ENCODE measurements at regions not wholly inside any gene's neighbourhood (a gene's known extent, or its start where the extent isn't known, plus 50 kb on each side); places are given as distances from the start of the nearest gene placed in this dataset.
"Not testable (repeated sequence)": the region's sequence is repeated elsewhere in the genome, so short reads cannot be mapped to it uniquely, and the experiment has no call there.

DNA sequence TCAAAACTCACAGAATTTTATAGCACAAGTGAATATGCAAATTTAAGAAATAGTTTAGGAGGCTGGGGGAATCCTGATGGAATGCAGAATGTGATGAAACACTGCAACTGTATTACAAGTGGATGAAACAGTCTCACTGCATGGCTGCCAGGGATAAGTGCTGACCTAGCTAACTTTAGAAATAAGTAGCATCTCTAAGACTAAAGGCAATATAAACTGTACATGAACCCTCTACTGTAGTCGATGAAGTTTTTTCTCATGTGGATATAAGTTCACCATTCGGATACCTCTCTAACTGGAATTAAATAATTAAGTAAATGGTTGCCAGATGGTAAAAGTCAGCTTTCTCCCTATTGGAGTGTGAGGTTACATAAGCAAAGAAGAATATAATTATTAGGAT is 777.8 kb upstream of the RAB6C start:
- ChIA-PET POLR2A (no interaction called here), CTCF (no interaction called here)
- Mint-ChIP-seq H3K9me3 (no peaks in the 10 kb centered on the region), H3K27ac (no peak overlapping the region), H3K4me1 (ENCODE audit: low read depth) (no peaks in the 10 kb centered on the region), H3K27me3 (no peaks in the 10 kb centered on the region), H3K4me3 (no peak overlapping the region), H3K36me3 (no peaks in the 10 kb centered on the region)
- DNase-seq = no peak
- intact Hi-C loops (cut with micrococcal nuclease) = no loop called here

DNA sequence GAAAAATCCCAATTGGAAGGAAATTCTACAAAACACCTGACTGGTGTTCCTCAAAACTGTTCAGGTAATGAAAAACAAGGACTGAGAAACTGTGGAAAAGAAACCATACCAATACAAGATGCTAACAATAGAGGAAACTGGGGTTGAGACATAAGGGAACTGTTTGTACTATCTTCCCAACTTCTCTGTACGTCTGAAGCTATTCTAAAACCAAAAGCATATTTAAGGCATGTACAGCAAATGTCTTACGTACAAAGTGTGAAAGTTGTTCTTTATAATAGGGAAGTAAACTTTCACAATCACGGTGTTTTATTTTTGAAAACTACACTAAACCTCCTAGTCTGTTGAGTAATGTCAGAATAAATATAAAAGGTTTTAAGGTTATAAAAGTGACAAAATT is 776.1 kb upstream of the RAB6C start:
- Mint-ChIP-seq H3K27ac (no peak overlapping the region), H3K4me1 (ENCODE audit: low read depth) (no peaks in the 10 kb centered on the region), H3K27me3 (no peaks in the 10 kb centered on the region), H3K4me3 (no peak overlapping the region), H3K36me3 (no peaks in the 10 kb centered on the region), H3K9me3 (no peaks in the 10 kb centered on the region)
- intact Hi-C loops (cut with micrococcal nuclease) = no loop called here
- POLR2A ChIA-PET = no interaction called here
- CTCF ChIA-PET = no interaction called here
- DNase-seq = no peak

DNA sequence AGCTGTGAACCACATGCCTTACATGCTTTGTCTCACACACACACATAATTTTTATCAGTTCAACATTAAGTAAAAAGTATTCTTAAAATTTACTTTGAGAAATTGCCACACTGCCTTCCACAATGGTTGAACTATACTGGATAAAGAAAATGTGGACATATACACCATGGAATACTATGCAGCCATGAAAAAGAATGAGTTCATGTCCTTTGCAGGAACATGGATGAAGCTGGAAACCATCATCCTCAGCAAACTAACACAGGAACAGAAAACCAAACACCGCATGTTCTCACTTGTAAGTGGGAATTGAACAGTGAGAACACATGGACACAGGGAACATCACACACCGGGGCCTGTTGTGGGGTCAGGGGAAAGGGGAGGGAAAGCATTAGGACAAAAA is 774.9 kb upstream of the RAB6C start:
- CTCF ChIA-PET; H3K9me3 Mint-ChIP-seq; H3K36me3 Mint-ChIP-seq; H3K27ac Mint-ChIP-seq; H3K4me1 Mint-ChIP-seq (ENCODE audit: low read depth); POLR2A ChIA-PET; H3K4me3 Mint-ChIP-seq; H3K27me3 Mint-ChIP-seq; DNase-seq; intact Hi-C loops (cut with micrococcal nuclease): not testable (repeated sequence)

DNA sequence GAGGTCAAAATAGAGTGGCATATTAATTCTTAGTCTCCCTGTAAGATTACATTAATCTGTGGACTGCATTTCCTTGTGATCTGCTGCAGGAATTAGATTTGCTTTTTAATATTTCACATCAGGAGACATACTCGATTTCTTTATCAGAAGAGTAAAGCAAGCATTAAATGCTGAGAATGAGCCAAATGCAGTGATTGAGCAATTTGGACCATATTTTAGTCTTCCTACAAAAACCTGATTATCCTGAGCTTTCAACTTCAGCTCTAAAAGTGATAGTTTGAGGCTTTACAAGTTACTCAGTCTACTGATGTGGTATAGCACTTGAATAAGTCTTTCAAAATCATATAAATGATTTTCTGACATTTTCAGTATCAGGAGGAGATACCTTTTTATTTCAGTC is 774.3 kb upstream of the RAB6C start:
- H3K36me3 Mint-ChIP-seq = no peaks in the 10 kb centered on the region
- no peak overlapping the region for H3K4me3 Mint-ChIP-seq
- H3K9me3 Mint-ChIP-seq = no peaks in the 10 kb centered on the region
- no peaks in the 10 kb centered on the region for H3K4me1 Mint-ChIP-seq (ENCODE audit: low read depth)
- no peak for DNase-seq
- H3K27ac Mint-ChIP-seq = no peak overlapping the region
- ChIA-PET CTCF (no interaction called here), POLR2A (no interaction called here)
- H3K27me3 Mint-ChIP-seq = no peaks in the 10 kb centered on the region
- intact Hi-C loops (cut with micrococcal nuclease) = no loop called here

DNA sequence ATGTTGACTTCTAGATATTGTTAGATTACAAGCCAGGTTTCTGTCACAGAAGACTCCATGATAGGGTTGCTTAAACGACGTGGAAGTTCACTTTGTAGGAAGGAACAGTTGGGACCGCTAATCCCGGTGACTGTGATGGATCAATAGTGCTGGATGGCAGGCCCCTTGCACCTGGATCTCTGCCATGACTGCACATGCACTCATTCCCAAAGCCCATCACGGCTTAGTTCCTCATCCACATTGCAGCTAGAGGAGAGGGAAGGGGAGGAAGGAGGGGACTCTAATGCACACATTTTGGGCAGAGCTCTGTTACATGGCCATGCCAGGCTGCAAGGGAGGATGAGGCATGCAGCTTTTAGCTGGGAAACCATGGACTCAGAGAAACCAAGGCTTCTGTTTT is 773.7 kb upstream of the RAB6C start:
- Mint-ChIP-seq H3K36me3 (no peaks in the 10 kb centered on the region), H3K4me1 (ENCODE audit: low read depth) (no peaks in the 10 kb centered on the region)
- no peak for DNase-seq

DNA sequence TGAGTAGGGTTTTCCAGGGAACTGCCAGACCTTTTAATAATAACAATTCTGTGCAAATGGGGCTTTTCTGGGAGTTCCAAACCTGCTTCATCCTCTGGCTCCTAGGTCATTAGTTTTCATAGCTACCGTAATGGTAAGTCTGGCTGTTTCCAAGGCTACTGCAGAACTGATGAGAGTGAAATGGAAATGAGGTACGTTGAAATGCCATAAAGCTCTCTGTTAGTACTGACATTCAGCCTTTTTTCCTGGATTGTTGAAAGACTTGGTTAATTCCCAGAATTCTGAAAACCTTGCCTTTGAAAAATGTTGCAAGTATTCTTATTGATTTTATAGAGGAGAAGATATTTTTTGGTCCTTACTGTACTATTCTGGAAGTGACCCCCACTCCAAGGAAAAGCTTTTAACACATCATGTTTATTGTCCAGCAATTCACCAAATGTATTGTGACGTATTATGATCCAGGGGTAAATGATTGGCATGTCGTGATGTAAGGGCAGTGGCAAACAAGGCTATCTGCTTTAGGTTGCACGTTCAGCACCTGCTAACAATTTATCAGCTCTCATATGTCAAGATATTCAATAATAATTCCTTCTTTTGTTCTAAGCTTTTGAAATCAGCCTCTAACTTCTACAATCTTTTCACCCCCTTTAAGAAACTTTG is 767.0 kb upstream of the RAB6C start:
- H3K27me3 Mint-ChIP-seq = no peaks in the 10 kb centered on the region
- no peak for DNase-seq
- H3K27ac Mint-ChIP-seq = no peak overlapping the region
- no peaks in the 10 kb centered on the region for H3K36me3 Mint-ChIP-seq
- no peaks in the 10 kb centered on the region for H3K9me3 Mint-ChIP-seq
- no peak overlapping the region for H3K4me3 Mint-ChIP-seq
- intact Hi-C loops (cut with micrococcal nuclease) = no loop called here
- ChIA-PET POLR2A (no interaction called here), CTCF (no interaction called here)
- H3K4me1 Mint-ChIP-seq (ENCODE audit: low read depth) = no peaks in the 10 kb centered on the region

More for the DNA sequence above, 773.7 kb upstream of the RAB6C start:
- no peaks in the 10 kb centered on the region for H3K27me3 Mint-ChIP-seq
- POLR2A ChIA-PET = no interaction called here
- intact Hi-C loops (cut with micrococcal nuclease) = no loop called here
- CTCF ChIA-PET = no interaction called here
- no peaks in the 10 kb centered on the region for H3K9me3 Mint-ChIP-seq
- no peak overlapping the region for H3K27ac Mint-ChIP-seq
- H3K4me3 Mint-ChIP-seq = no peak overlapping the region

DNA sequence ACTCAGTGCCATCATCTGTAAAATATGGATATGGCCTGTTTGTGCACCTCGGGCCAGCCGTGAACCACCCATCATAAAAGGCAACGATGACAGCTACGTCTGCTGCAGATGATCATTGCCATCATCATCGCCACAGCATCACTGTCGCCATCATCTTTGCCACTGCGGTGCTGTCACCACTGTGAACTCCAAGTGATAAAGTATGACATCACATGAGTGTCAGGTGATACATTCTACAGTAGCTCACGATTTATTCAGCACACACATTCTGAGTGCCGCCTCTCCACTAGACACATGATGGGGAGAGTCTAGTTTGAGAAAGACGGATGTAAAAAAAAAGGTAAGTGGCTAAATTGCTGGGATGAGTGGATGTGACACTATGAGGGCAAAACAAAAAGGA is 755.4 kb upstream of the RAB6C start:
- H3K36me3 Mint-ChIP-seq = no peaks in the 10 kb centered on the region
- no peaks in the 10 kb centered on the region for H3K27me3 Mint-ChIP-seq
- no peaks in the 10 kb centered on the region for H3K9me3 Mint-ChIP-seq
- H3K4me3 Mint-ChIP-seq = no peak overlapping the region
- no peak overlapping the region for H3K27ac Mint-ChIP-seq
- intact Hi-C loops (cut with micrococcal nuclease) = no loop called here
- POLR2A ChIA-PET = no interaction called here
- H3K4me1 Mint-ChIP-seq (ENCODE audit: low read depth) = no peaks in the 10 kb centered on the region
- CTCF ChIA-PET = no interaction called here
- no peak for DNase-seq

DNA sequence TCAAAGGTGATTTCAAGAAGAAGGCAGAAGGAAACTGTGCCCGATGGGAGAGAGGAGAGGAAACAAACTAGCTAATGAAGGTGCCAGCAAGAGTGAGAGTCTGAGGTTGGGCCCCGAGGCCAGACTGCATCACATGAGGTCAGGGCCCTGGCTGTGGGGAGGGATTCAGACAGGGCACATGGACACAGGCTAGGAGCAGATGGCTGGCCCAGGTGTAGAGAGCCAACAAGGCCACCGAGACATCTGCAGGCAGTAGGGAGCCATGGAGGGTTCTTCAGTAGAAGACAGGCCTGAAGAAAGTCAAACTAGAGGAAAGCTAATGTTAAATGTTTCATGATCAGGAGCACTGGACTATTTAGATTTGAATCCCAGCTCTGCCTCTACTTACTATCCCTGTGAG is 755.0 kb upstream of the RAB6C start:
- Mint-ChIP-seq H3K36me3 (no peaks in the 10 kb centered on the region), H3K9me3 (no peaks in the 10 kb centered on the region), H3K4me3 (no peak overlapping the region), H3K27me3 (no peaks in the 10 kb centered on the region), H3K27ac (no peak overlapping the region), H3K4me1 (ENCODE audit: low read depth) (no peaks in the 10 kb centered on the region)
- ChIA-PET CTCF (no interaction called here), POLR2A (no interaction called here)
- DNase-seq = no peak
- intact Hi-C loops (cut with micrococcal nuclease) = no loop called here

DNA sequence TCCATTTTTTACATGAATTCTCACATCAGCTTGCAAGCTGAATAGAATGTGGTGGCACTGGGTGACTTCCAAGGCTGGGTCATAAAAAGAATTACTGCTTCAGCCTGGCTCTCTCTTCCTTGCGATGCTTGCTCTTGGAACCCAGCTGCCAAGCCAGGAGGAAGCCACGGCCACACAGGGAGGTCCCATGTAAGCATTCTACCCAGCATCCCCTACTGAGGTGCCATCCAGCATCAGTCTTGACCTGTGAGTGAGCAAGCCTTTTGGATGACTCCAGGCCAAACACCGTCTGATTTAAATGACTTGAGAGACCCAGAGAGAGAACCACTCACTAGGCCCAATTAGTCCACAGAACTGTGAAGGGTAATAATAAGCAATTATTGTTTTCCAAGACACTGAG is 750.3 kb upstream of the RAB6C start:
- DNase-seq = no peak

DNA sequence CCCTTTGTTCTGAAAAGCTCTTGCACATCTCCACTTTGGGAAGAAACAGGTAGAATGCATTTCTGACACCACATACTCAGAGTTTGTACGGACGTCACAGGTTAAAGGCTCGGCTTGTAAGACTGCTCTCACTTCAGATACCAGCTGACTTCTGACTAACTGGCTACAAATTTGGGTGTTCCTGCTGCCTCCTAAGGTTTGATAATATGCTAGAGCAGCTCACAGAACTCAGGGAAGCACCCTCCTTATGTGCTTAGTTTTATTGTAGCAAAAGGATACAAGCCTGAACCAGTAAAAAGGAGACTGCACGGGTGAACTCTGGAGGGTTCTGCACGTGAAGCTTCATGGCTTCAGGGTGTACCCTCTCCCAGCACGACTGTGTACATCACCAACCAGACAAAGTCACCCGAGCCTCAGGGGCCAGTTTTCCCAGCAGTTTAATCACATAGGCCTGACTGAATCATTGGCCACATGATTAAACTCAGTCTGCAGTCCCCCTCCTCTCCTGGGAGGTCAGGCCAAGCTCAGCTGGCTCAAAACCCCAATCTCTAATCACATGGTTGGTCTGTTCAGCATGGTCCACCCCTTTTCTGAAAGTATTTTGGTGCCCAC is 749.5 kb upstream of the RAB6C start:
- Mint-ChIP-seq H3K36me3 (no peaks in the 10 kb centered on the region), H3K27ac (no peak overlapping the region), H3K4me1 (ENCODE audit: low read depth) (no peaks in the 10 kb centered on the region), H3K9me3 (no peaks in the 10 kb centered on the region), H3K27me3 (no peaks in the 10 kb centered on the region), H3K4me3 (no peak overlapping the region)
- DNase-seq = no peak
- POLR2A ChIA-PET = no interaction called here
- CTCF ChIA-PET = no interaction called here
- intact Hi-C loops (cut with micrococcal nuclease) = no loop called here

More for the DNA sequence above, 750.3 kb upstream of the RAB6C start:
- Mint-ChIP-seq H3K4me3 (no peak overlapping the region), H3K27me3 (no peaks in the 10 kb centered on the region), H3K36me3 (no peaks in the 10 kb centered on the region), H3K9me3 (no peaks in the 10 kb centered on the region), H3K4me1 (ENCODE audit: low read depth) (no peaks in the 10 kb centered on the region), H3K27ac (no peak overlapping the region)
- CTCF ChIA-PET = no interaction called here
- POLR2A ChIA-PET = no interaction called here
- intact Hi-C loops (cut with micrococcal nuclease) = no loop called here

DNA sequence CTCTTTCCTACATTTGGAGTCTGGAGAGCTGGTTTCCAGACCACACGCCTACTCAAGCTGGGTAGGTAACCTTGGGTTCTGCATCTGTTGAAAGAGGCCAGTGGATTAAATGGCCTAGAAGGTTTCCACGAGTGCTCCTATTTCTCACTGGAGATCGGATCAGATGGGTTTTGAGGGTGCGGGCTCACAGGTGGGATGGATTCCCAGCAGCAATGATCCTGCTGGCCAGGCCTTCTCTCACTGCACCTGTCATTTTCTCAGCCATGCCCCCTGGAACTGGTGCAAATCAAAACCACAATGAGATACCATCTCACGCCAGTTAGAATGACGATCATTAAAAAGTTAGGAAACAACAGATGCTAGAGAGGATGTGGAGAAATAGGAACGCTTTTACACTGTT is 747.5 kb upstream of the RAB6C start:
- no peak for DNase-seq
- Mint-ChIP-seq H3K27ac (no peak overlapping the region), H3K4me3 (no peak overlapping the region), H3K27me3 (no peaks in the 10 kb centered on the region), H3K9me3 (peaks cover 8% of the 10 kb centered on the region), H3K4me1 (ENCODE audit: low read depth) (no peaks in the 10 kb centered on the region), H3K36me3 (no peaks in the 10 kb centered on the region)
- ChIA-PET POLR2A (no interaction called here), CTCF (no interaction called here)
- intact Hi-C loops (cut with micrococcal nuclease) = no loop called here

DNA sequence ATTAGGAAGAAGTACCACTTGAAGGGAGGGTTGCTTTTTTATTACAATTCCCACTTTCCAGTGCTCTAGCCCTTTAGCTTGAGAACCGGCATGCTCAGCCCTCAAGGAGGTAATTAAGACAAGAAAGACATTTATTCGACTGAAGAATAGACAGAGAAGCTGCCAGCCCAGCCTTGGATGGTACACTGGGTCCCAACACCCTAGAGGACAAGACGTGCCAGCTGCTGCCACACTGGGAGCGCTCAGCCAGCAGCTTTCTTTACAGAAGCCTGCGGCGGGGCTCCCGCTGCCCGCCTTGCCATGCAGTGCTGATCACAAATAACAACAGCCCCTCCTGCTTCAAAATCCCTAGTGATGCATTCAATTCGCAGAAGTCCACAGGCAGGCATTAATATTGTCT is 746.3 kb upstream of the RAB6C start:
- H3K4me3 Mint-ChIP-seq = no peak overlapping the region
- intact Hi-C loops (cut with micrococcal nuclease) = no loop called here
- H3K27ac Mint-ChIP-seq = no peak overlapping the region
- H3K36me3 Mint-ChIP-seq = no peaks in the 10 kb centered on the region
- ChIA-PET POLR2A (no interaction called here), CTCF (no interaction called here)
- no peak for DNase-seq
- no peaks in the 10 kb centered on the region for H3K4me1 Mint-ChIP-seq (ENCODE audit: low read depth)
- no peaks in the 10 kb centered on the region for H3K27me3 Mint-ChIP-seq
- peaks cover 10% of the 10 kb centered on the region for H3K9me3 Mint-ChIP-seq

DNA sequence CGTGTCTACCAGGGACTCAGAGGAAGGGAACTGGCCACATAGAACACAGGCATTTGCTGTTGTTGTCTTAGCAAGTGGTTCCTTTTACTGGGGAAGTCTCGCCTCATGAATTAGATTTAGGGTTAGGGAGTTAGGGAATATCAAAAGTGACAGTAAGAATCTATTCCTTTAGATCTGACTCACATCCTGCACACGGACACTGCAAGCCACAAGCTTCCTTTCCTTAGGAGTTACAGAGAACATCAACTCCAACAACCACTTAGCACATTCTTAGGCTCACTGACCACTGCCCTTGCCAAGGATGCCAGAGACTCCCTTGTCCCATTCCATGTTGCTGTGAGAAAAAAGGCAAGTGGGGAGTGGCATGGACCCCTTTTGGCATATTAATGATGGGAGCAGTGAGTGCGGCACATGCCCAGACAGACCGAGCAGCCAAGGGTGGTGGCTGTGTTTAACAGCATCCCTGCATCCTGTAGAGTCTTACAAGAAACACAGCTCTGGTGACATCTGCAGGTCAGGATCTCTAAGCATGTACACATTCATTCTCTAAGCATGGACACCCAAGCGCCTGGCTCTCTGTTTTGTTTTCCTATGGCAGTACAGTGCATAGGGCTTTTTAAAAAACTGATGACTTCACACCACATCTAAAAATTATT is 745.6 kb upstream of the RAB6C start:
- Mint-ChIP-seq H3K9me3 (peaks cover 10% of the 10 kb centered on the region), H3K27me3 (no peaks in the 10 kb centered on the region), H3K4me1 (ENCODE audit: low read depth) (no peaks in the 10 kb centered on the region), H3K36me3 (no peaks in the 10 kb centered on the region), H3K4me3 (no peak overlapping the region), H3K27ac (no peak overlapping the region)
- DNase-seq = no peak
- intact Hi-C loops (cut with micrococcal nuclease) = no loop called here
- POLR2A ChIA-PET = no interaction called here
- CTCF ChIA-PET = no interaction called here

All from activated CD4-positive, alpha-beta memory T cell treated with anti-CD3 and anti-CD28 coated beads for 36 hours (primary cell).